HG02981 (cell line): ENCODE measurements at regions not wholly inside any gene's neighbourhood (a gene's known extent, or its start where the extent isn't known, plus 50 kb on each side); places are given as distances from the start of the nearest gene placed in this dataset.

ENCODE experiments used
- ATAC-seq: cut with Tn5 transposase; IDR thresholded peaks from one replicate; pipeline ENCODE4 v1.9.1; 2021; ENCODE audit warnings: mild to moderate bottlenecking, moderate library complexity; ENCODE audit not compliant: unreplicated experiment

GRCh38 chr1:82923931-82924330 is 1075.0 kb downstream of the TTLL7 start:
- no peak for ATAC-seq

- ATAC-seq, result no peak
Observed at GRCh38 chr1:82921759-82922158, 1077.2 kb downstream of the TTLL7 start.

DNA sequence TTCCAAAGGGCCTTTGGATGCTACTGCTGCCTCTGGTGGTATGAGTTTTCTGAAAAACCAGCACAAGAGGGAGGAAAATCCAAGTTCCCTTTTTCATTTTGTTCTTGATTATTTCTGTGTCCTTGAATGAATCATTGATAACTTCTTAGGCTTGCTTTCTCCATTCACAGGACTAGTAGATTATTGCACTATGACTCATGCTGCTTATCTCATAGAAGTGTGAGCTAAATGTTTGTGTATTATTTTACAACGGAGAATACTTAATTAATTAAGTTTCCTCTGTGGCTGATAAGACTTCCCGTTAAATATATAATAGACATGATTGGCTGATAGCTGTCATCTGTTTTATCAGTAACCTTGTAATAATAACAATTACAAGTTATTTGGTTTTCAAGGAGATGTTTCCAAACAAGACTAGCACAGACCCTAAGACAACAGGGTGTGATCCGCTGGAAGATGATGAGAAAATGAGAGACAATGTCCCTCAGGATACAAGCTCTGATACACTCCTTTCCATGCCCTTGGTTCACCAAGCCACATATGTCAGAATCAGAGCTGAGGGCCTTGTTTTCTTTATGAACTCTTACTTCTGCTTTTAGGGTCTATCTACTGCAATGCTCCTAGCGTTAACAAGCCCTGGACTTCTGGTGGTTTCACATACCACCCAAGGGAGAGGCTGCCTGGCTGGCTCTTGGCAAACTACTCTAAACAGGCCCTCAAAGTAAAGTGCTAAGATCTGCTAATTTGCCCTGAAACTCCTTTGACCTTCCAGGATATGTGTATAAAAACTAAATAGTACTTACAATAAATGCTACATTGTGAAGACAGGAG is 1078.3 kb downstream of the TTLL7 start:
- no peak for ATAC-seq

GRCh38 chr1:82919837-82920236 is 1079.1 kb downstream of the TTLL7 start:
- ATAC-seq, result no peak

- ATAC-seq, result no peak
Observed at GRCh38 chr1:82907313-82907712, 1091.6 kb downstream of the TTLL7 start.

DNA sequence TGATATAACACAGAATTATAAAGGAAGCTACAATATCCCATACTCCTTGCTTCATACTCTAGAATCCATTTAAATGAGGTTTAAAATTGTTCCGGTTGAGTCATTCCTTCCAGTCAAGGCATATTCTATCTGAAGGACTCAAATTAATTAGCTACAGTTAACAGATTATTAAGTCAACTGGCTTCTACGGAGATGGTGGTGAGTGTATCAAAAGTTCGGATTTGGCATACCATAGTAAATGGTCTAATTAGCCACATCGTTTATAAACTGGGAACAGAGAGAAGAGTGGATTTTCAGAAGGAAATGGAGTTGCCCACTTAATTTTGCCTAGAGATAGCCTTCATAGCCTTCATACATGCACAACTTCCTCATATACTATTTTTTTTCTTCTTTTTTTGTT is 1095.3 kb downstream of the TTLL7 start:
- ATAC-seq, result no peak

- no peak for ATAC-seq
Observed at GRCh38 chr1:82901561-82901960, 1097.4 kb downstream of the TTLL7 start.

DNA sequence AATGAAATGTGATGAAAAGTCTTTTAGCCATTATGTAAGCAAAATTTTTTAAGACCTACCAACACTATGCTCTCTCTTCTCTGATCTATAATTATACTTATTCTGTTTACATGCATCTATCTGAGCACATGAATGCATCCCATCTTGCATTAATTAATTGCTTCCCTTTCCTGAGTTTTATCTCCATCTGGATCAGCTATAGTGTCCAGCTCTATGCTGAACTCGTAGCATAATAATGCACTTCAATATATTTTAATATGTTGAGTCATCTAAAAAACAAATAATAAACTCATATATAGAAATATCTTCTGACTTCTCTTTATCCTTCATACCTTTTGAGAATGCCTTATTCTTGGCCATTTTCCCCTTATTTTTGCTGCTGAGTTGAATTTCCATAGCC is 1097.8 kb downstream of the TTLL7 start:
- no peak for ATAC-seq

GRCh38 chr1:82899017-82899416 is 1098.3 kb downstream of the ADGRL2 start:
- no peak for ATAC-seq

- no peak for ATAC-seq
Observed at GRCh38 chr1:82897549-82897948, 1096.8 kb downstream of the ADGRL2 start.

DNA sequence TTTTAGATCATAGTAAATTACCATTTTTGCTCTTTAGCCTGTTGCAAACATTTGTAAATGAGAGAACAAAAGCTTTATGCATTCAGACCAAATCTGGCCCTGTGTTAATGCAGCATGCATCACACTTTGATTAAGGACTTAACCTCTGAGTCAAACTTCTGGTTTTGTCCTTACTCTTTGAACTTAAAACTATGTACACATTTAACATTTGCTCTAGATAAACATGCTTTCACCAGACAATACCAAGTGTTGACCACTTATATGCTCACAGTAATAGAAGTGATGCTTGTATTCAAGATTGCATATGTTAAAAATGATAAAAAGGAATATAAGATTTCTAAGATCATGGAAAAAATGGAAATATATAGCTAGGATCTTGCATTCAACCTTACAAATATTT is 1095.3 kb downstream of the ADGRL2 start:
- no peak for ATAC-seq

GRCh38 chr1:82894635-82895034 is 1093.9 kb downstream of the ADGRL2 start:
- no peak for ATAC-seq

- no peak for ATAC-seq
Observed at GRCh38 chr1:82893712-82894470, 1093.2 kb downstream of the ADGRL2 start.

DNA sequence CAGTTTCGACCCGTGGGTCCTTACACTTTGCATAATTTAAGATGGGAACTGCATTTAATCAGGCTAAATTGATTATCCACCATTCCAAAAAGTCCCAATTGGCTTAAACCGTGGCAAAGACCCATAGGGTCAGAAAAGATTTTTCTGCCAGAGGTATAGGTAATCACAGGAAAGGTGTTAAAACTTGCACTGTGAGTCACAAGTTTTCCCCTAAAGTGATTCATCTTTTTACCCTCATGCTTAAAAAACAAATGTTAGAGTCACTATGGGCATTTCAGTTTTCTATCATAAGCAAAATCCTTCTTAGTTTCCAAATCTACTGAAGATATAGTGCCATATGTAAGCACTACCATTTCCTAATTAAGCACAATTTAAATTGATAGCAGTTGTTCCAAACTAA is 1079.8 kb downstream of the ADGRL2 start:
- no peak for ATAC-seq

- ATAC-seq, result no peak
Observed at GRCh38 chr1:82879701-82880305, 1079.1 kb downstream of the ADGRL2 start.

GRCh38 chr1:82875170-82875569 is 1074.4 kb downstream of the ADGRL2 start:
- no peak for ATAC-seq

- ATAC-seq, result no peak
Observed at GRCh38 chr1:82874041-82874440, 1073.3 kb downstream of the ADGRL2 start.

DNA sequence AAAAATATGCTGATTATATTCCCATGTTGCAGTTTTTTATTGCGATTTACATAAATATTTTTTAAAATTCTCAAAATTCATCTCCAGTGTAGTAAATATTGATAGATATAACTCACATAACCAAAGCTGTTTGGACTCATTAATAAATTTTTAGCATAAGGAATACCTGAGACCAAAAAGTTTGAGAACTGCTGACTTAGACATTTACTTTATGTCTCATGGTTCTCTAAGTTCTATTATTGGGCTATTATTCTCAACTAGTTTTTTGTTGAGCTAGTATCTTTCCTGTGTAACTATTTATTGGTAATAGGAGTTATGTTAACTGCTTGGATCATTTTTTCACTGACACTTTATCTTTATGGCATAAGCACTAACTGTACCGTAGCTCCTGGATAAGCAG is 1069.6 kb downstream of the ADGRL2 start:
- ATAC-seq, result no peak

- ATAC-seq, result no peak
Observed at GRCh38 chr1:82867781-82868180, 1067.0 kb downstream of the ADGRL2 start.

DNA sequence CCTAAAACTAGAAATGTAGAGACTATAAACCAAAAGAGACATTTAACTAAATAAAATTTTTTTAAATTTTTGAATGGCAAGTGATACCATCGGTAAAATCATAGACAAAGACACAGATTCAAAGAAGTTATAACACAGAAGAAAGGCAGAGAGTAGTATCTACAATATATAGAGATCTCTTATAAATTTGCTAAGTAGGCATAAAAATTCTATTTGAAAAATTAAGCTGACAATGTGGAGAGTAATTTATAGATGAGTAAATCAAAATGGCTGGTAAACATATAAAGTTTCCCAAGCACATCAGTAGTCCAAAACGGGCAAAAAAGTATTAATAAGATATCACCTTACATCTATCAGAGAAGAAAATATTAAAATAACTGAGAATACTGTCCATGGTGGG is 1061.0 kb downstream of the ADGRL2 start:
- ATAC-seq, result no peak

GRCh38 chr1:82858031-82858430 is 1057.3 kb downstream of the ADGRL2 start:
- ATAC-seq, result no peak

GRCh38 chr1:82849460-82849859 is 1048.7 kb downstream of the ADGRL2 start:
- no peak for ATAC-seq
